Panc1 (cell line): ENCODE measurements at regions not wholly inside any gene's neighbourhood (a gene's known extent, or its start where the extent isn't known, plus 50 kb on each side); places are given as distances from the start of the nearest gene placed in this dataset.

ENCODE experiments used
- ATAC-seq: fragments of 200-7000 bp; cut with Tn5 transposase; 2 replicates; pipeline ENCODE4 v1.9.1; 2020; ENCODE audit warnings: mild to moderate bottlenecking, moderate library complexity
- BruUV-seq: library from RNA; stranded (reverse); fragments of 400-500 nt; replicated peaks from 2 replicates; lab custom pipeline; 2021; lab: Mats Ljungman, UMichigan
- CTCF ChIA-PET: fragments of 300-600 bp; sonication (Branson Sonifier 250); formaldehyde crosslinking; loops from one replicate; lab custom pipeline; 2022; ENCODE audit warnings: antibody characterized with exemption; lab: Charles Lee
- POLR2A ChIA-PET: fragments of 300-600 bp; sonication (Branson Sonifier 250); formaldehyde crosslinking; loops from one replicate; lab custom pipeline; 2022; ENCODE audit warnings: antibody characterized with exemption; lab: Charles Lee
- DNase-seq: peaks from one replicate; pipeline ENCODE4 v3.0.0-alpha.2; 2010; ENCODE audit warnings: low read depth, low spot score
- H3K27ac ChIP-seq: 2 replicates; pipeline ENCODE4 v1.5.1; 2011; ENCODE audit warnings: mild to moderate bottlenecking, low read length, inconsistent platforms
- H3K27me3 ChIP-seq: fragments of 200-500 bp; sonication (Bioruptor generic); 2 replicates; pipeline ENCODE4 v1.6.0; 2014; ENCODE audit warnings: low read length, inconsistent platforms; ENCODE audit not compliant: control insufficient read depth, insufficient read depth
- H3K36me3 ChIP-seq: fragments of 200-500 bp; sonication (Bioruptor generic); 2 replicates; pipeline ENCODE4 v1.5.1; 2014; ENCODE audit warnings: inconsistent platforms, mild to moderate bottlenecking, low read length, moderate library complexity; ENCODE audit not compliant: control insufficient read depth, insufficient read depth
- H3K4me1 ChIP-seq: 2 replicates; pipeline ENCODE4 v1.5.1; 2011; ENCODE audit warnings: inconsistent platforms, mild to moderate bottlenecking, low read length, moderate library complexity; ENCODE audit not compliant: control insufficient read depth, insufficient read depth
- H3K4me3 ChIP-seq, 2 experiments: 2 replicates each; pipeline ENCODE4 v1.5.1; 2011 to 2012; ENCODE audit warnings: low read depth in 2 of 2, low read length in 2 of 2, mild to moderate bottlenecking in 2 of 2, inconsistent platforms in 1 of 2, moderate library complexity in 1 of 2
- H3K9me3 ChIP-seq: fragments of 200-500 bp; sonication (Bioruptor generic); 2 replicates; pipeline ENCODE4 v1.5.1; 2014; ENCODE audit warnings: low read depth, mild to moderate bottlenecking, inconsistent platforms, low read length, moderate library complexity; ENCODE audit not compliant: control insufficient read depth, insufficient read depth
- CTCF ChIP-seq: fragments of 450-650 bp; IDR thresholded peaks from 2 replicates; pipeline ENCODE4 v1.5.1; 2017; ENCODE audit warnings: mild to moderate bottlenecking
- POLR2AphosphoS5 ChIP-seq: IDR thresholded peaks from 2 replicates; pipeline ENCODE4 v1.6.1; 2012; ENCODE audit warnings: mild to moderate bottlenecking, low read depth, low read length, moderate library complexity
- REST ChIP-seq, 2 experiments: IDR thresholded peaks; 2 replicates each; pipeline ENCODE4 v1.6.1; 2011 to 2012; ENCODE audit warnings: low read depth in 2 of 2, control low read depth in 1 of 2, low read length in 1 of 2, mild to moderate bottlenecking in 1 of 2, moderate library complexity in 1 of 2; ENCODE audit not compliant: insufficient read depth in 1 of 2
- SIN3A ChIP-seq: IDR thresholded peaks from 2 replicates; pipeline ENCODE4 v1.6.1; 2012; ENCODE audit warnings: low read depth, mild to moderate bottlenecking, low read length, moderate library complexity, borderline replicate concordance; ENCODE audit not compliant: insufficient read depth
- TCF7L2 ChIP-seq: IDR thresholded peaks from 2 replicates; pipeline ENCODE4 v1.6.1; 2011; ENCODE audit warnings: mild to moderate bottlenecking, low read depth, low read length, inconsistent platforms
- in situ Hi-C: cut with HindIII; loops from 2 replicates; pipeline ENCODE4 v1.10.0; 2016; ENCODE audit warnings: low sequenced_read_pairs, low pct_unique_long_range_greater_than_20kb
- intact Hi-C: fragments of 100-400 bp; cut with micrococcal nuclease; formaldehyde crosslinking; loops from one replicate; pipeline ENCODE4 v1.10.0; 2022; ENCODE audit not compliant: unreplicated experiment

GRCh38 chr20:47867831-47868230 lies 82.5 kb upstream of the SULF2 start:
- Histone ChIP-seq H3K27ac (no peak overlapping the region), H3K27me3 (peaks cover 14% of the 10 kb centered on the region), H3K9me3 (no peaks in the 10 kb centered on the region), H3K4me1 (no peaks in the 10 kb centered on the region), H3K36me3 (no peaks in the 10 kb centered on the region), H3K4me3 (no peak overlapping the region)
- in situ Hi-C loops: no loop called here
- no peak for TF ChIP-seq CTCF
- TF ChIP-seq REST (IDR thresholded peaks at IDR 0.05; ENCODE audit: insufficient read depth in 1 of 2, low read depth in 2 of 2, low read length in 1 of 2): no peak
- no peak for TF ChIP-seq POLR2AphosphoS5
- no peak for TF ChIP-seq SIN3A
- TF ChIP-seq TCF7L2: no peak
- no peak for DNase-seq
- ChIA-PET CTCF (no interaction called here), POLR2A (no interaction called here)
- no TSS peak for BruUV-seq
- ATAC-seq: no peak
- intact Hi-C loops: no loop called here

- BruUV-seq: no TSS peak
- no peak for DNase-seq
- ChIA-PET POLR2A (no interaction called here), CTCF (no interaction called here)
- TF ChIP-seq CTCF (no peak), SIN3A (no peak), REST (IDR thresholded peaks at IDR 0.05; ENCODE audit: insufficient read depth in 1 of 2, low read depth in 2 of 2, low read length in 1 of 2) (no peak), POLR2AphosphoS5 (no peak), TCF7L2 (no peak)
- in situ Hi-C loops: no loop called here
- intact Hi-C loops: no loop called here
- H3K4me1 ChIP-seq: no peaks in the 10 kb centered on the region
- H3K27me3 ChIP-seq: peaks cover 14% of the 10 kb centered on the region
- no peaks in the 10 kb centered on the region for H3K9me3 ChIP-seq
- H3K36me3 ChIP-seq: no peaks in the 10 kb centered on the region
- no peak overlapping the region for H3K27ac ChIP-seq
- no peak overlapping the region for H3K4me3 ChIP-seq
- ATAC-seq: no peak
Measured at GRCh38 chr20:47866480-47866879, 81.2 kb upstream of the SULF2 start.
